ENCODE measurements at regions not wholly inside any gene's neighbourhood (a gene's known extent, or its start where the extent isn't known, plus 50 kb on each side); places are given as distances from the start of the nearest gene placed in this dataset.

DNA sequence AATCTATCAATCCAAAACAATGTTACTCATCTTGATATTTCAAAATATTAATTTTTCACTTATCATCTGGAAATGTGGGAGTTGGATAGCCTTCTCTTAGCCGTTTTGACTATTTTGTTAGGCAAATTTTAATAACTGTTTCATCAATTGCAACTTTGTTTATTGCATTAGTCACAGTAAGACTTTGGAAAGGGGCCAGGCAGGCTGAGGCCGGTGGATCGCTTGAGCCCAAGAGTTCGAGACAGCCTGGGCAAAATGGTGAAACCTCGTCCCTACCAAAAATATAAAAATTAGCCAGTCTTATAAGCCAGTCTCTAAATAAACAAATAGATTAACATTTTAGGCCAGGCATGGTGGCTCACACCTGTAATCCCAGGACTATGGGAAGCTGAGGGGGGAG is 113.0 kb upstream of the NR5A2 start:
- DNase-seq (ENCODE audit: low spot score) (no peak), FAIRE-seq (no peak), ATAC-seq (no peak)
- in situ Hi-C loops (cut with HindIII; ENCODE audit: extremely low pct_ligation_motif_present, low pct_unique_long_range_greater_than_20kb): no loop called here
- intact Hi-C loops (cut with micrococcal nuclease; ENCODE audit: unreplicated experiment): no loop called here
- no peak for TF ChIP-seq SOX5 (CRISPR knock-in tag; IDR thresholded peaks at IDR 0.05; ENCODE audit: borderline replicate concordance)
- TF ChIP-seq KLF12 (CRISPR knock-in tag; IDR thresholded peaks at IDR 0.05; ENCODE audit: borderline replicate concordance): no peak
- TF ChIP-seq, protein P1, sequence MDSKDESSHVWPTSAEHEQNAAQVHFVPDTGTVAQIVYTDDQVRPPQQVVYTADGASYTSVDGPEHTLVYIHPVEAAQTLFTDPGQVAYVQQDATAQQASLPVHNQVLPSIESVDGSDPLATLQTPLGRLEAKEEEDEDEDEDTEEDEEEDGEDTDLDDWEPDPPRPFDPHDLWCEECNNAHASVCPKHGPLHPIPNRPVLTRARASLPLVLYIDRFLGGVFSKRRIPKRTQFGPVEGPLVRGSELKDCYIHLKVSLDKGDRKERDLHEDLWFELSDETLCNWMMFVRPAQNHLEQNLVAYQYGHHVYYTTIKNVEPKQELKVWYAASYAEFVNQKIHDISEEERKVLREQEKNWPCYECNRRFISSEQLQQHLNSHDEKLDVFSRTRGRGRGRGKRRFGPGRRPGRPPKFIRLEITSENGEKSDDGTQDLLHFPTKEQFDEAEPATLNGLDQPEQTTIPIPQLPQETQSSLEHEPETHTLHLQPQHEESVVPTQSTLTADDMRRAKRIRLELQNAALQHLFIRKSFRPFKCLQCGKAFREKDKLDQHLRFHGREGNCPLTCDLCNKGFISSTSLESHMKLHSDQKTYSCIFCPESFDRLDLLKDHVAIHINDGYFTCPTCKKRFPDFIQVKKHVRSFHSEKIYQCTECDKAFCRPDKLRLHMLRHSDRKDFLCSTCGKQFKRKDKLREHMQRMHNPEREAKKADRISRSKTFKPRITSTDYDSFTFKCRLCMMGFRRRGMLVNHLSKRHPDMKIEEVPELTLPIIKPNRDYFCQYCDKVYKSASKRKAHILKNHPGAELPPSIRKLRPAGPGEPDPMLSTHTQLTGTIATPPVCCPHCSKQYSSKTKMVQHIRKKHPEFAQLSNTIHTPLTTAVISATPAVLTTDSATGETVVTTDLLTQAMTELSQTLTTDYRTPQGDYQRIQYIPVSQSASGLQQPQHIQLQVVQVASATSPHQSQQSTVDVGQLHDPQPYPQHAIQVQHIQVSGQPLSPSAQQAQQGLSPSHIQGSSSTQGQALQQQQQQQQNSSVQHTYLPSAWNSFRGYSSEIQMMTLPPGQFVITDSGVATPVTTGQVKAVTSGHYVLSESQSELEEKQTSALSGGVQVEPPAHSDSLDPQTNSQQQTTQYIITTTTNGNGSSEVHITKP (CRISPR knock-in tag; IDR thresholded peaks at IDR 0.05; ENCODE audit: low read depth): no peak
- no peak for TF ChIP-seq SAP130 (CRISPR knock-in tag; IDR thresholded peaks at IDR 0.05; ENCODE audit: low read depth)
- TF ChIP-seq SCMH1 (CRISPR knock-in tag; IDR thresholded peaks at IDR 0.05; ENCODE audit: borderline replicate concordance): no peak
- TF ChIP-seq ZFP36L2 (CRISPR knock-in tag; IDR thresholded peaks at IDR 0.05): no peak
- TF ChIP-seq ZNF180 (CRISPR knock-in tag; IDR thresholded peaks at IDR 0.05; ENCODE audit: borderline replicate concordance, low read depth): no peak
- TF ChIP-seq ZSCAN12 (CRISPR knock-in tag; IDR thresholded peaks at IDR 0.05): no peak
- Histone ChIP-seq H3K9me3 (ENCODE audit: low read length) (no peaks in the 10 kb centered on the region), H3K4me2 (ENCODE audit: low read depth, low read length) (no peak overlapping the region), H3K9ac (ENCODE audit: insufficient read depth, low read depth, low read length) (no peak overlapping the region), H3K27ac (ENCODE audit: extremely low read length, insufficient read depth, low read length) (no peak overlapping the region), H2AFZ (ENCODE audit: low read length) (no peak overlapping the region), H3K4me1 (ENCODE audit: insufficient read depth, low read length) (no peaks in the 10 kb centered on the region), H3K79me2 (ENCODE audit: insufficient read depth, low read length) (no peaks in the 10 kb centered on the region), H4K20me1 (ENCODE audit: insufficient read depth, low read length) (no peaks in the 10 kb centered on the region), H3K4me3 (replicated peaks in 1 of 3; ENCODE audit: insufficient read depth in 1 of 3, low read depth in 2 of 3, low read length in 3 of 3) (no peak overlapping the region), H3K27me3 (ENCODE audit: control insufficient read depth in 1 of 2, insufficient read depth in 2 of 2, low read length in 2 of 2) (no peaks in the 10 kb centered on the region), H3K36me3 (replicated peaks in 1 of 2; ENCODE audit: control insufficient read depth in 1 of 2, insufficient read depth in 2 of 2, low read length in 2 of 2) (no peaks in the 10 kb centered on the region)
- WGBS (ENCODE audit: low lambda C conversion rate): 44% methylated on average over 5 of the region's 5 CpGs
- ChIA-PET CTCF (ENCODE audit: low intra/inter-chr PET ratio, low total read pairs) (no interaction called here), POLR2A (no interaction called here)
- BruUV-seq (replicated peaks): no TSS peak
